ENCODE measurements at regions not wholly inside any gene's neighbourhood (a gene's known extent, or its start where the extent isn't known, plus 50 kb on each side); places are given as distances from the start of the nearest gene placed in this dataset.
"Not testable (repeated sequence)": the region's sequence is repeated elsewhere in the genome, so short reads cannot be mapped to it uniquely, and the experiment has no call there.

GRCh38 chr5:25489834-25490538 lies 845.2 kb upstream of the CDH10 start:
- Histone ChIP-seq H3K4me3 (ENCODE audit: low read depth in 1 of 5, low read length in 5 of 5) (no peak overlapping the region), H3K27ac (ENCODE audit: low read depth, low read length) (no peak overlapping the region), H3K4me1 (ENCODE audit: control insufficient read depth in 5 of 5, insufficient read depth in 5 of 5, low read length in 5 of 5) (no peaks in the 10 kb centered on the region), H3K9ac (ENCODE audit: low read length in 5 of 5) (no peak overlapping the region), H3K36me3 (ENCODE audit: control insufficient read depth in 5 of 5, insufficient read depth in 5 of 5, low read length in 5 of 5) (no peaks in the 10 kb centered on the region), H3K9me3 (ENCODE audit: control insufficient read depth in 5 of 5, low read length in 5 of 5) (peaks cover 0 to 6% (median 0%) of the 10 kb centered on the region in 5 donors), H3K27me3 (ENCODE audit: control insufficient read depth in 5 of 5, insufficient read depth in 4 of 5, low read length in 5 of 5) (no peaks in the 10 kb centered on the region)

DNA sequence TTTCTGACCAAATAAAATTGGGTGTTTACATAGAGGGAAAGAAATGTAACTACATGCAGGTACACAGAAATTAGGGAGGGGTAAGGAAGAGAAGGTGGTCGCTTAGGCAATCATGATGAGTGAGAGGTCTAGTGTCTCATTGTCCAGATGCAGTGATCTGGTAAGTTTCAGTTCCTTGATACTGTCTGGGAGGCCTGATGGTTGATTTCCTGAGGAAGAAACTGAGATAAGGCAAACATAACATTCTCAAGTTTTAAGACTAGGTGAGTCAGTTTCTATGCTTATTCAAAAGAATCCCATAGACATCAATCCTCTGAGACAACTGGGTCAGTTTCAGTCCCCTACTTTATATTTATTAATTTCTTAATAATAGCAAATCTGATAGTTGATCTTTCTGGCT lies 843.3 kb upstream of the CDH10 start:
- no peak overlapping the region for H3K27ac ChIP-seq (ENCODE audit: low read depth, low read length)
- H3K9me3 ChIP-seq (ENCODE audit: control insufficient read depth in 5 of 5, low read length in 5 of 5): peaks cover 0 to 6% (median 0%) of the 10 kb centered on the region in 5 donors
- H3K36me3 ChIP-seq (ENCODE audit: control insufficient read depth in 5 of 5, insufficient read depth in 5 of 5, low read length in 5 of 5): no peaks in the 10 kb centered on the region
- H3K4me3 ChIP-seq (ENCODE audit: low read depth in 1 of 5, low read length in 5 of 5): no peak overlapping the region
- H3K4me1 ChIP-seq (ENCODE audit: control insufficient read depth in 5 of 5, insufficient read depth in 5 of 5, low read length in 5 of 5): no peaks in the 10 kb centered on the region
- H3K9ac ChIP-seq (ENCODE audit: low read length in 5 of 5): no peak overlapping the region
- no peaks in the 10 kb centered on the region for H3K27me3 ChIP-seq (ENCODE audit: control insufficient read depth in 5 of 5, insufficient read depth in 4 of 5, low read length in 5 of 5)

GRCh38 chr5:25484391-25484790 lies 839.6 kb upstream of the CDH10 start:
- Histone ChIP-seq H3K4me1 (ENCODE audit: control insufficient read depth in 5 of 5, insufficient read depth in 5 of 5, low read length in 5 of 5) (no peaks in the 10 kb centered on the region), H3K36me3 (ENCODE audit: control insufficient read depth in 5 of 5, insufficient read depth in 5 of 5, low read length in 5 of 5) (no peaks in the 10 kb centered on the region), H3K9me3 (ENCODE audit: control insufficient read depth in 5 of 5, low read length in 5 of 5) (peaks cover 0 to 6% (median 0%) of the 10 kb centered on the region in 5 donors), H3K9ac (ENCODE audit: low read length in 5 of 5) (no peak overlapping the region), H3K27me3 (ENCODE audit: control insufficient read depth in 5 of 5, insufficient read depth in 4 of 5, low read length in 5 of 5) (no peaks in the 10 kb centered on the region), H3K27ac (ENCODE audit: low read depth, low read length) (no peak overlapping the region), H3K4me3 (ENCODE audit: low read depth in 1 of 5, low read length in 5 of 5) (no peak overlapping the region)

DNA sequence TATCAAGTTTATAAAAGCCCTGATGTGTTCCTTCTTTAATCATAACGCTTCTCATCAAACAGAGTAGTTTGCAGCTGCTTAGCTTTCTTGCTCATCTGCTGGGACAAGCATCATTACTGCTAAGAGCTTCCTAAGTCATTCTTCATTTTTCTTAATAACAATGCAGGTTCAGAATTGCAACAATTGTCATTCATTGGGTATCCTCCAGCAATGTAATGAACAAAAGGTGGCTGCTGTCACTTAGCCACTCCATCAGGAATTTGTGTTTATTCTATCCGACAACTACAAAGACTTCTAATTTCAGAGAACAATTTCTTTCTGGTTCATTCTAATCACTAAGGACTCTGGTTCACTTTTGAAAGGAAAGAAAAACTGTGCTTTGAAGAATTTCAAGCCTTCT lies 836.7 kb upstream of the CDH10 start:
- H3K4me1 ChIP-seq (ENCODE audit: control insufficient read depth in 5 of 5, insufficient read depth in 5 of 5, low read length in 5 of 5): no peaks in the 10 kb centered on the region
- H3K36me3 ChIP-seq (ENCODE audit: control insufficient read depth in 5 of 5, insufficient read depth in 5 of 5, low read length in 5 of 5): no peaks in the 10 kb centered on the region
- peaks cover 0 to 6% (median 0%) of the 10 kb centered on the region in 5 donors for H3K9me3 ChIP-seq (ENCODE audit: control insufficient read depth in 5 of 5, low read length in 5 of 5)
- H3K27ac ChIP-seq (ENCODE audit: low read depth, low read length): no peak overlapping the region
- H3K4me3 ChIP-seq (ENCODE audit: low read depth in 1 of 5, low read length in 5 of 5): no peak overlapping the region
- H3K9ac ChIP-seq (ENCODE audit: low read length in 5 of 5): no peak overlapping the region
- H3K27me3 ChIP-seq (ENCODE audit: control insufficient read depth in 5 of 5, insufficient read depth in 4 of 5, low read length in 5 of 5): no peaks in the 10 kb centered on the region

DNA sequence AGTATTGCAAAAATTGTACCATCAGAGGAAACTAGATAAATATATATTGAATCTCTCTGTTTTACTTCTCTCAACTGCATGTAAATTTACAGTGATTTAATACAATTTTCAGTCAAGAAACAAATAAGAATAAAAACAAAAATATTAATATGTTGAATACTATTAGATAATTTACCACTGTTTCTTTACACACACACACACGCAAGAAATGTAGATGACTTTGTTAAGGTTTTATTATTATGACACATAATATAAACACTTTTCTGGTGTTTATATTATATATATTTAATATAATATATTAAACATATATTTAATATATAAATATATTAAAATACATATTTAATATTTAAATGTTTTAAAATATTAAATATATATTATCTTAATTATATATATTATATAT lies 814.3 kb upstream of the CDH10 start:
- no peaks in the 10 kb centered on the region for H3K9me3 ChIP-seq (ENCODE audit: control insufficient read depth in 5 of 5, low read length in 5 of 5)
- no peak overlapping the region for H3K9ac ChIP-seq (ENCODE audit: low read length in 5 of 5)
- no peaks in the 10 kb centered on the region for H3K36me3 ChIP-seq (ENCODE audit: control insufficient read depth in 5 of 5, insufficient read depth in 5 of 5, low read length in 5 of 5)
- no peak overlapping the region for H3K27ac ChIP-seq (ENCODE audit: low read depth, low read length)
- no peaks in the 10 kb centered on the region for H3K4me1 ChIP-seq (ENCODE audit: control insufficient read depth in 5 of 5, insufficient read depth in 5 of 5, low read length in 5 of 5)
- H3K27me3 ChIP-seq (ENCODE audit: control insufficient read depth in 5 of 5, insufficient read depth in 4 of 5, low read length in 5 of 5): no peaks in the 10 kb centered on the region
- no peak overlapping the region for H3K4me3 ChIP-seq (ENCODE audit: low read depth in 1 of 5, low read length in 5 of 5)

DNA sequence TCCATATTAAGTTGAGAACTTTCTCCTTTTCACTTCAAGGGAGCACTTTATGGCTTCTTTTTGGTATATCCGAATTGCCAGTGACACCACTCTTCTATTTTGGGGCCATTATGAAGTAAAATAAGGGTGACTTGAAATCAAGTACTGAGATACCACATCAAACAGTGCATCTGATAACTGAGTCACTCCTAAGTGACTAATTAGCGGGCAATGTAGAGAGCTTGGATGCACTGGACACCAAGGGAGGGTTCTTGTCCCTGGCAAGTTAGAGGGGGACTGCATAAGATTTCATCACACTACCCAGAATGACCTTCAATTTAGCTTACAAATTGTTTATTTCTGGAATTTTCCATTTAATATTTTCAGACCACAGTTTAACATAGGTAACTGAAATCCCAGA lies 813.9 kb upstream of the CDH10 start:
- H3K27ac ChIP-seq (ENCODE audit: low read depth, low read length): no peak overlapping the region
- H3K4me3 ChIP-seq (ENCODE audit: low read depth in 1 of 5, low read length in 5 of 5): no peak overlapping the region
- no peak overlapping the region for H3K9ac ChIP-seq (ENCODE audit: low read length in 5 of 5)
- H3K36me3 ChIP-seq (ENCODE audit: control insufficient read depth in 5 of 5, insufficient read depth in 5 of 5, low read length in 5 of 5): no peaks in the 10 kb centered on the region
- no peaks in the 10 kb centered on the region for H3K9me3 ChIP-seq (ENCODE audit: control insufficient read depth in 5 of 5, low read length in 5 of 5)
- H3K4me1 ChIP-seq (ENCODE audit: control insufficient read depth in 5 of 5, insufficient read depth in 5 of 5, low read length in 5 of 5): no peaks in the 10 kb centered on the region
- no peaks in the 10 kb centered on the region for H3K27me3 ChIP-seq (ENCODE audit: control insufficient read depth in 5 of 5, insufficient read depth in 4 of 5, low read length in 5 of 5)

- no peaks in the 10 kb centered on the region for H3K4me1 ChIP-seq (ENCODE audit: control insufficient read depth in 5 of 5, insufficient read depth in 5 of 5, low read length in 5 of 5)
- no peak overlapping the region for H3K9ac ChIP-seq (ENCODE audit: low read length in 5 of 5)
- no peak overlapping the region for H3K27ac ChIP-seq (ENCODE audit: low read depth, low read length)
- H3K27me3 ChIP-seq (ENCODE audit: control insufficient read depth in 5 of 5, insufficient read depth in 4 of 5, low read length in 5 of 5): no peaks in the 10 kb centered on the region
- H3K36me3 ChIP-seq (ENCODE audit: control insufficient read depth in 5 of 5, insufficient read depth in 5 of 5, low read length in 5 of 5): no peaks in the 10 kb centered on the region
- H3K4me3 ChIP-seq (ENCODE audit: low read depth in 1 of 5, low read length in 5 of 5): no peak overlapping the region
- H3K9me3 ChIP-seq (ENCODE audit: control insufficient read depth in 5 of 5, low read length in 5 of 5): no peaks in the 10 kb centered on the region
These were observed 808.7 kb upstream of the CDH10 start for GRCh38 chr5:25453500-25453899.

GRCh38 chr5:25451294-25451693 lies 806.5 kb upstream of the CDH10 start:
- Histone ChIP-seq H3K9ac (ENCODE audit: low read length in 5 of 5) (no peak overlapping the region), H3K4me1 (ENCODE audit: control insufficient read depth in 5 of 5, insufficient read depth in 5 of 5, low read length in 5 of 5) (no peaks in the 10 kb centered on the region), H3K27ac (ENCODE audit: low read depth, low read length) (no peak overlapping the region), H3K36me3 (ENCODE audit: control insufficient read depth in 5 of 5, insufficient read depth in 5 of 5, low read length in 5 of 5) (no peaks in the 10 kb centered on the region), H3K4me3 (ENCODE audit: low read depth in 1 of 5, low read length in 5 of 5) (no peak overlapping the region), H3K9me3 (ENCODE audit: control insufficient read depth in 5 of 5, low read length in 5 of 5) (no peaks in the 10 kb centered on the region), H3K27me3 (ENCODE audit: control insufficient read depth in 5 of 5, insufficient read depth in 4 of 5, low read length in 5 of 5) (no peaks in the 10 kb centered on the region)

DNA sequence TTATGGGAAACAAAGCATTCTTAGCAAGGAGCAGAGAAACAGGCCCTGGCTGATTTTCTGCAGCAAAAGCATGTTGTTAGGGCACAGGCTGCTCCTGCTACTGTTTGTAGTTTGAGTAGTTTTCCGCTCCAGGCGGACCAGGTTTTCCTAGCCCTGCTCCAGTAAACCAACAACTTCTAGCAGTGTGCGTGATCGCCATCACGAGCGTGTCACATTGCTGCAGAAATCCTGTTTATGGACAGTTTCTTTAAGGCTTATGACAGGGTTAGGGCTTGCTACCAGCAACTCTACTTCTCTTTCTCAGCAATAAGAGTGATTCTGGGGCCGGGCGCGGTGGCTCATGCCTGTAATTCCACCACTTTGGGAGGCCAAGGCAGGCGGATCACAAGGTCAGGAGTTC lies 803.9 kb upstream of the CDH10 start:
- H3K36me3 ChIP-seq (ENCODE audit: control insufficient read depth in 5 of 5, insufficient read depth in 5 of 5, low read length in 5 of 5): no peaks in the 10 kb centered on the region
- H3K4me1 ChIP-seq (ENCODE audit: control insufficient read depth in 5 of 5, insufficient read depth in 5 of 5, low read length in 5 of 5): no peaks in the 10 kb centered on the region
- no peak overlapping the region for H3K4me3 ChIP-seq (ENCODE audit: low read depth in 1 of 5, low read length in 5 of 5)
- no peak overlapping the region for H3K9ac ChIP-seq (ENCODE audit: low read length in 5 of 5)
- H3K9me3 ChIP-seq (ENCODE audit: control insufficient read depth in 5 of 5, low read length in 5 of 5): no peaks in the 10 kb centered on the region
- H3K27me3 ChIP-seq (ENCODE audit: control insufficient read depth in 5 of 5, insufficient read depth in 4 of 5, low read length in 5 of 5): no peaks in the 10 kb centered on the region
- no peak overlapping the region for H3K27ac ChIP-seq (ENCODE audit: low read depth, low read length)

DNA sequence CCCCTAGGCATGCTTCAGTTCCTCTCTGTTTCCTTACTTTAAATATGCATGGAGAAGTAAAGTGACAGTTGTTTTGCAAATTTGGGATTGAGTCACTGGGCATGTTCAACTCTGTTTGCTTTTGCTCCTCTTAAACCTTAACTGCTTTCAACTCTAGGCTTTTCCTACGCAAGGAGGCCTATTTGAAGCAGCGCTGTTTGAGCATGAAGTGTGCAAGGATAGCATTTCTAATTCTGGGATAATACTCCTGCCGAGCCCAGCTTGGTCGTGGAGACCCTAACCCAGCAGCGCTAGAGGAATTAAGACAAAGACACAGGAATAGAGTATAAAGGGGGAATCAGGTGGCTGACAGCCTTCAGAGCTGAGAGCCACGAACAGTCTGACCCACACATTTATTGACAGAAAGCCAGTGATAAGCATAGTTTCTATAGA lies 803.4 kb upstream of the CDH10 start:
- Histone ChIP-seq H3K9ac (ENCODE audit: low read length in 5 of 5) (no peak overlapping the region), H3K36me3 (ENCODE audit: control insufficient read depth in 5 of 5, insufficient read depth in 5 of 5, low read length in 5 of 5) (no peaks in the 10 kb centered on the region), H3K27me3 (ENCODE audit: control insufficient read depth in 5 of 5, insufficient read depth in 4 of 5, low read length in 5 of 5) (no peaks in the 10 kb centered on the region), H3K27ac (ENCODE audit: low read depth, low read length) (no peak overlapping the region), H3K9me3 (ENCODE audit: control insufficient read depth in 5 of 5, low read length in 5 of 5) (no peaks in the 10 kb centered on the region), H3K4me3 (ENCODE audit: low read depth in 1 of 5, low read length in 5 of 5) (no peak overlapping the region), H3K4me1 (ENCODE audit: control insufficient read depth in 5 of 5, insufficient read depth in 5 of 5, low read length in 5 of 5) (no peaks in the 10 kb centered on the region)

- H3K4me1 ChIP-seq (ENCODE audit: control insufficient read depth in 5 of 5, insufficient read depth in 5 of 5, low read length in 5 of 5); H3K27me3 ChIP-seq (ENCODE audit: control insufficient read depth in 5 of 5, insufficient read depth in 4 of 5, low read length in 5 of 5); H3K36me3 ChIP-seq (ENCODE audit: control insufficient read depth in 5 of 5, insufficient read depth in 5 of 5, low read length in 5 of 5); H3K4me3 ChIP-seq (ENCODE audit: low read depth in 1 of 5, low read length in 5 of 5); H3K27ac ChIP-seq (ENCODE audit: low read depth, low read length); H3K9me3 ChIP-seq (ENCODE audit: control insufficient read depth in 5 of 5, low read length in 5 of 5); H3K9ac ChIP-seq (ENCODE audit: low read length in 5 of 5): not testable (repeated sequence)
These were observed 801.3 kb upstream of the CDH10 start for GRCh38 chr5:25446061-25446420.
